Lower lobe of right lung (tissue), 2 donors: ENCODE measurements at regions not wholly inside any gene's neighbourhood (a gene's known extent, or its start where the extent isn't known, plus 50 kb on each side); places are given as distances from the start of the nearest gene placed in this dataset.

Source experiments
- ATAC-seq, 2 donors: fragments of 200-7000 bp; cut with Tn5 transposase; one replicate each; pipeline ENCODE4 v1.9.1; 2020 to 2022; ENCODE audit warnings: mild to moderate bottlenecking in 2 of 2, moderate library complexity in 2 of 2
- DNase-seq: peaks from one replicate; pipeline ENCODE4 v3.0.0-alpha.2; 2020
- H3K27ac ChIP-seq: fragments of 200-600 bp; one replicate; pipeline ENCODE4 v1.8.0; 2022
- H3K27me3 ChIP-seq: fragments of 200-600 bp; one replicate; pipeline ENCODE4 v1.8.0; 2022; ENCODE audit warnings: low read depth
- H3K36me3 ChIP-seq: fragments of 200-600 bp; one replicate; pipeline ENCODE4 v1.8.0; 2022; ENCODE audit warnings: mild to moderate bottlenecking
- H3K4me1 ChIP-seq: fragments of 200-600 bp; one replicate; pipeline ENCODE4 v1.8.0; 2022
- H3K4me3 ChIP-seq: fragments of 200-600 bp; one replicate; pipeline ENCODE4 v1.8.0; 2022; ENCODE audit warnings: mild to moderate bottlenecking
- H3K9me3 ChIP-seq: fragments of 200-600 bp; one replicate; pipeline ENCODE4 v1.8.0; 2022
- intact Hi-C: fragments of 100-400 bp; cut with DNase I; formaldehyde crosslinking; loops from one replicate; pipeline ENCODE4 v1.11.0; 2022
- TF ChIP-seq, protein P1 (sequence below): fragments of 200-600 bp; IDR thresholded peaks from one replicate; pipeline ENCODE4 v1.8.0; 2022; ENCODE audit warnings: antibody characterized with exemption, mild to moderate bottlenecking
- donor health status: DM: no; HTN: yes; CAD: no; lungs with severe emphysema.

- no peak for ATAC-seq
- Histone ChIP-seq H3K4me1 (no peaks in the 10 kb centered on the region), H3K36me3 (no peaks in the 10 kb centered on the region), H3K9me3 (no peaks in the 10 kb centered on the region), H3K27me3 (no peaks in the 10 kb centered on the region), H3K27ac (no peak overlapping the region), H3K4me3 (no peak overlapping the region)
- DNase-seq: no peak
- intact Hi-C loops: no loop called here
- TF ChIP-seq, protein P1, sequence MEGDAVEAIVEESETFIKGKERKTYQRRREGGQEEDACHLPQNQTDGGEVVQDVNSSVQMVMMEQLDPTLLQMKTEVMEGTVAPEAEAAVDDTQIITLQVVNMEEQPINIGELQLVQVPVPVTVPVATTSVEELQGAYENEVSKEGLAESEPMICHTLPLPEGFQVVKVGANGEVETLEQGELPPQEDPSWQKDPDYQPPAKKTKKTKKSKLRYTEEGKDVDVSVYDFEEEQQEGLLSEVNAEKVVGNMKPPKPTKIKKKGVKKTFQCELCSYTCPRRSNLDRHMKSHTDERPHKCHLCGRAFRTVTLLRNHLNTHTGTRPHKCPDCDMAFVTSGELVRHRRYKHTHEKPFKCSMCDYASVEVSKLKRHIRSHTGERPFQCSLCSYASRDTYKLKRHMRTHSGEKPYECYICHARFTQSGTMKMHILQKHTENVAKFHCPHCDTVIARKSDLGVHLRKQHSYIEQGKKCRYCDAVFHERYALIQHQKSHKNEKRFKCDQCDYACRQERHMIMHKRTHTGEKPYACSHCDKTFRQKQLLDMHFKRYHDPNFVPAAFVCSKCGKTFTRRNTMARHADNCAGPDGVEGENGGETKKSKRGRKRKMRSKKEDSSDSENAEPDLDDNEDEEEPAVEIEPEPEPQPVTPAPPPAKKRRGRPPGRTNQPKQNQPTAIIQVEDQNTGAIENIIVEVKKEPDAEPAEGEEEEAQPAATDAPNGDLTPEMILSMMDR: no peak
Observed at GRCh38 chr20:40744818-40745175, 55.8 kb upstream of the MAFB start.

- TF ChIP-seq, protein P1: no peak
- no peak for ATAC-seq
- intact Hi-C loops: no loop called here
- no peaks in the 10 kb centered on the region for H3K36me3 ChIP-seq
- H3K27me3 ChIP-seq: no peaks in the 10 kb centered on the region
- DNase-seq: no peak
- H3K4me1 ChIP-seq: no peaks in the 10 kb centered on the region
- H3K9me3 ChIP-seq: no peaks in the 10 kb centered on the region
- no peak overlapping the region for H3K27ac ChIP-seq
- no peak overlapping the region for H3K4me3 ChIP-seq
Observed at GRCh38 chr20:40746251-40746650, 57.2 kb upstream of the MAFB start.

- Histone ChIP-seq H3K9me3 (no peaks in the 10 kb centered on the region), H3K36me3 (no peaks in the 10 kb centered on the region), H3K27me3 (no peaks in the 10 kb centered on the region), H3K4me3 (no peak overlapping the region), H3K4me1 (no peaks in the 10 kb centered on the region), H3K27ac (no peak overlapping the region)
- ATAC-seq: no peak
- intact Hi-C loops: no loop called here
- TF ChIP-seq, protein P1: no peak
- DNase-seq: no peak
Observed at GRCh38 chr20:40748182-40748581, 59.1 kb upstream of the MAFB start.

GRCh38 chr20:40749985-40750506, 61.0 kb upstream of the MAFB start:
- H3K4me3 ChIP-seq: no peak overlapping the region
- no peaks in the 10 kb centered on the region for H3K36me3 ChIP-seq
- intact Hi-C loops: no loop called here
- no peaks in the 10 kb centered on the region for H3K27me3 ChIP-seq
- no peak for DNase-seq
- no peak for ATAC-seq
- H3K4me1 ChIP-seq: peaks cover 17% of the 10 kb centered on the region
- TF ChIP-seq, protein P1: no peak
- H3K27ac ChIP-seq: no peak overlapping the region
- no peaks in the 10 kb centered on the region for H3K9me3 ChIP-seq

- TF ChIP-seq, protein P1: no peak
- Histone ChIP-seq H3K27me3 (no peaks in the 10 kb centered on the region), H3K4me1 (peaks cover 18% of the 10 kb centered on the region), H3K36me3 (no peaks in the 10 kb centered on the region), H3K27ac (no peak overlapping the region), H3K9me3 (no peaks in the 10 kb centered on the region), H3K4me3 (no peak overlapping the region)
- DNase-seq (no peak), ATAC-seq (no peak)
- intact Hi-C loops: no loop called here
Observed at GRCh38 chr20:40750541-40751035, 61.6 kb upstream of the MAFB start.

- Histone ChIP-seq H3K27ac (no peak overlapping the region), H3K27me3 (no peaks in the 10 kb centered on the region), H3K4me1 (peaks cover 18% of the 10 kb centered on the region), H3K4me3 (no peak overlapping the region), H3K36me3 (no peaks in the 10 kb centered on the region), H3K9me3 (no peaks in the 10 kb centered on the region)
- DNase-seq: no peak
- TF ChIP-seq, protein P1: no peak
- ATAC-seq: no peak
- intact Hi-C loops: no loop called here
Observed at GRCh38 chr20:40753472-40753871, 64.4 kb upstream of the MAFB start.
